ENCODE measurements at regions not wholly inside any gene's neighbourhood (a gene's known extent, or its start where the extent isn't known, plus 50 kb on each side); places are given as distances from the start of the nearest gene placed in this dataset.
"Not testable (repeated sequence)": the region's sequence is repeated elsewhere in the genome, so short reads cannot be mapped to it uniquely, and the experiment has no call there.

GRCh38 chr7:106749165-106749564, 88.2 kb upstream of the CCDC71L start:
- peak; percentile 48 to 55 for DNase-seq

- no peak for DNase-seq
Measured at GRCh38 chr7:106750773-106751172, 89.8 kb upstream of the CCDC71L start.

- DNase-seq: no peak
Measured at GRCh38 chr7:106752367-106752766, 91.4 kb upstream of the CCDC71L start.

GRCh38 chr7:106755024-106755423, 94.1 kb upstream of the CCDC71L start:
- DNase-seq: not testable (repeated sequence)

- no peak for DNase-seq
Measured at GRCh38 chr7:106755641-106756040, 94.7 kb upstream of the CCDC71L start.

GRCh38 chr7:106756071-106756470, 95.1 kb upstream of the CCDC71L start:
- DNase-seq: no peak

GRCh38 chr7:106756884-106757283, 95.9 kb upstream of the CCDC71L start:
- DNase-seq: no peak

- DNase-seq: peak; percentile 44 to 72
Measured at GRCh38 chr7:106757846-106758245, 96.9 kb upstream of the CCDC71L start.

- not testable (repeated sequence) for DNase-seq
Measured at GRCh38 chr7:106762845-106763244, 101.9 kb upstream of the CCDC71L start.

GRCh38 chr7:106763717-106764116, 101.4 kb upstream of the PIK3CG start:
- DNase-seq: no peak

- DNase-seq: no peak
Measured at GRCh38 chr7:106765727-106766355, 99.2 kb upstream of the PIK3CG start.

GRCh38 chr7:106766551-106766950, 98.5 kb upstream of the PIK3CG start:
- no peak for DNase-seq

GRCh38 chr7:106767078-106767477, 98.0 kb upstream of the PIK3CG start:
- no peak for DNase-seq

- peak in 1 of 2 donors; percentile 25 for DNase-seq
Measured at GRCh38 chr7:106767498-106768323, 97.4 kb upstream of the PIK3CG start.

GRCh38 chr7:106768324-106768751, 96.7 kb upstream of the PIK3CG start:
- no peak for DNase-seq

- no peak for DNase-seq
Measured at GRCh38 chr7:106770191-106770590, 94.9 kb upstream of the PIK3CG start.

GRCh38 chr7:106772655-106773108, 92.4 kb upstream of the PIK3CG start:
- DNase-seq: no peak

- no peak for DNase-seq
Measured at GRCh38 chr7:106773228-106773627, 91.9 kb upstream of the PIK3CG start.

GRCh38 chr7:106773721-106774120, 91.4 kb upstream of the PIK3CG start:
- no peak for DNase-seq

- no peak for DNase-seq
Measured at GRCh38 chr7:106774213-106774767, 90.8 kb upstream of the PIK3CG start.

GRCh38 chr7:106774768-106775551, 90.1 kb upstream of the PIK3CG start:
- DNase-seq: peak; percentile 82 to 84

GRCh38 chr7:106775552-106775936, 89.5 kb upstream of the PIK3CG start:
- DNase-seq: peak; percentile 37 to 67

Data from inflammatory macrophage (primary cell).